WI38 (cell line): ENCODE measurements at regions not wholly inside any gene's neighbourhood (a gene's known extent, or its start where the extent isn't known, plus 50 kb on each side); places are given as distances from the start of the nearest gene placed in this dataset.

Experiments used
- H3K4me3 ChIP-seq: 2 replicates; pipeline ENCODE4 v1.5.1; 2011; ENCODE audit warnings: low read depth, mild to moderate bottlenecking, control low read depth, low read length
- CTCF ChIP-seq: IDR thresholded peaks from 2 replicates; pipeline ENCODE4 v1.5.1; 2012; ENCODE audit warnings: low read depth, mild to moderate bottlenecking, control low read depth, low read length

DNA sequence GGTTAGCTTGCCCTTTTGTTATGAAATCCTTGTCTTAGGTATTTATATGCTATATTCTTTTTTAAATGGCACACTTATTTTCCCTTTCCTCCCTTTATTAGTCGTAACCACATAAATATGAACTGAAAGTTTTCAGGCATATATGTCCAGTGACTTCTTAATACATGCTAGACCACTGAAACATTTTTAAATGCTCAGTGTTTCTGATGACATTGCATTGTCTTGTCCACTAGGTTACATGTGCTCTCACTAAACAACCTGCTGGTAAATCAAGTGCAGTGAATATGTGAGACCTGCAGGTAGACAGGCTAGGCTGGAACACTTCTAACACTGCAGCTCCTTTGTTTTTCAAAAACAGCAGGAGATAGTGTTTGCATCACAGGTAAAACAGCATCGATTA lies 332.6 kb upstream of the DACH1 start:
- H3K4me3 ChIP-seq = no peak overlapping the region

DNA sequence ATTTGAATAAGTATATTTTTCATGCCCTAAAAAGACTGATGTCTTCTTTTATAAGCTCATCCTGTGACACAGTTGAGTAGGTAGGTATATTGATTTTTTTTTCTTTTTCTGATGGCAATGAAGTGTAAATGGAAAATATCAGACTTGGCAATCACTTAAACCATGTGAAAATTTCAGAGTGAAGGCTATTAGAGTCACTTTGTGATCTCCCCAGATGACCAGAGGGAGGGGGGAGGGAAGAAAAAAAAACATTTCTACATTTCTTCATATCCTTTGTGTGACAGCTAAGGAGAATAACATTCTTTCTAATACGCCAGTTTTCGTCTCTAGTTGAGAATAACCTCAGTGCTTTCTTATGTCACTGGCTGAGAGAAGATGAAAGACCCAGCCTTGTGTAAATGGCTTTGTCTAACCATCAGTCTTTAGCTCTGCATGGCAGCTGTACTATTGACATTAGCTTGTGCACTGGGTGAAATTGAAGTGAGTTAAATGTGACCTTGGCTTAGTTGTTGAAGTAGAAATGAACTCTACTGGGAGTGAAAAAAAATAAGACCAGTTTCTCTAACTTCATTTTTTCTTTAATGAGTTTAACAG lies 332.1 kb upstream of the DACH1 start:
- no peak for TF ChIP-seq CTCF

More for the DNA sequence above, 332.6 kb upstream of the DACH1 start:
- TF ChIP-seq CTCF = no peak

GRCh38 chr13:72198042-72198441 lies 331.0 kb upstream of the DACH1 start:
- no peak overlapping the region for H3K4me3 ChIP-seq
- no peak for TF ChIP-seq CTCF

More for the DNA sequence above, 332.1 kb upstream of the DACH1 start:
- no peak overlapping the region for H3K4me3 ChIP-seq

- H3K4me3 ChIP-seq = no peak overlapping the region
- no peak for TF ChIP-seq CTCF
Measured at GRCh38 chr13:72195044-72195704, 328.2 kb upstream of the DACH1 start.

- H3K4me3 ChIP-seq = no peak overlapping the region
- TF ChIP-seq CTCF = no peak
Measured at GRCh38 chr13:72194523-72194922, 327.5 kb upstream of the DACH1 start.

DNA sequence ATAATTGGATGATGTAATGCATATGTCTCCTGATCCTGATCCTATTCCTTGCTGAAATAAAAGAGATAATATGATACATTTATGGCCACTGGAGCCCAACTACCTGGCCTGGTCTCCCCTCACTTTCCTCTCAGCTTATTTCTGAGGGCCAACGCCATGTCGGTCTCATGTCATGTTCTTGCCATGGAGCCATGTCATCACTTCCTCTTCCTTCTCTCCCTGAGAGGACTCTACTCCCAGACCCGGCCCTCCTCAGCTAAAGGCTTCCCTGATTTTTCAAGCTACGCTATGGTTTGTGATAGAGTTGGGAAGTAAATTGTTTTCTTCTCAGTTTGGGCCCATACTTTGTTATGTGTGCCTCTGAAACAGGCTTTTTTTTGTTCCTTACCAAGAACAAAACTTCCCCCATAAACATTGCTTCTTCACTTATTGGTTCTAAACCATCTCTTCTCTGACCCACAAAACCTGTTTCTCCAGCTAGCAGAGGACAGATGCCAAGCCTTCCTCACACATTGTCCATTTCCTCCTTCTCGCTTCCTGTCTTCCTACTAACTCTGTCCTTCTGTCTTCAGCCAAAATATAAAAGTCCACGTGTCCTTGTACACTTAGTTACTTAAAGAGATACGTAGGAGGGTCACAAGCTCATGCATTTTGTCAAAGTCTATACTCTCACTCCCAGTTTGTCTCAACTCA lies 319.9 kb upstream of the DACH1 start:
- no peak overlapping the region for H3K4me3 ChIP-seq
- TF ChIP-seq CTCF = no peak

DNA sequence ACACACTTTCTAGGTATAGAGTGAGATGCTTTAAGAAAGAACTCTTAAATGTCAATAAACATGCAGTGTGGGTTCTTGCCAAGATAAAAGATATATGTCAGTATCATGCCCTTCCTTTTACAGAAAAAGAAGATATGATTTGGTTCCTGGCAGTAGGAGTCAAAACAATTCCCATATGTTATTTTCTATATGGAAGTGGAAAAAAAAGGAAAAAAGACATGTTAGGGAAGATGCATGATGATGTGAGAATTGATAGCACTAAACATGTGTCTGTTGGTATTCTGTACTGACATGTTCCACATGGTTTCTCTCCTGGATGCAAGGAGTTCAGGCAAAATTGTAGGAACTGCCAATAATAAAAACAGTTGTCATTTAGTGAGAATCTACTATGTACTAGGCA lies 318.8 kb upstream of the DACH1 start:
- H3K4me3 ChIP-seq = no peak overlapping the region
- TF ChIP-seq CTCF = no peak
